ENCODE measurements at regions not wholly inside any gene's neighbourhood (a gene's known extent, or its start where the extent isn't known, plus 50 kb on each side); places are given as distances from the start of the nearest gene placed in this dataset.

GRCh38 chr6:21928827-21929226, 335.3 kb downstream of the SOX4 start:
- TF ChIP-seq CTCF (IDR thresholded peaks at IDR 0.05), result no peak
- TF ChIP-seq POLR2A (IDR thresholded peaks at IDR 0.05; ENCODE audit: low read depth), result no peak
- TF ChIP-seq EP300 (IDR thresholded peaks at IDR 0.05), result no peak

Measured in esophagus muscularis mucosa (tissue), 4 donors.